Progenitor cell of endocrine pancreas (in vitro differentiated cells): ENCODE measurements at regions not wholly inside any gene's neighbourhood (a gene's known extent, or its start where the extent isn't known, plus 50 kb on each side); places are given as distances from the start of the nearest gene placed in this dataset.

Experiments
- DNase-seq: peaks from one replicate; pipeline ENCODE4 v3.0.0; 2021; ENCODE audit warnings: low spot score; ENCODE audit not compliant: unreplicated experiment
- H3K27ac Mint-ChIP-seq: 2 replicates; pipeline ENCODE4 v1.8.0; 2021; ENCODE audit warnings: mild to moderate bottlenecking, moderate library complexity, mixed read lengths
- H3K27me3 Mint-ChIP-seq: 2 replicates; pipeline ENCODE4 v1.8.0; 2021; ENCODE audit warnings: mixed read lengths
- H3K36me3 Mint-ChIP-seq: 2 replicates; pipeline ENCODE4 v1.8.0; 2022; ENCODE audit warnings: mixed read lengths; ENCODE audit not compliant: insufficient read depth
- H3K4me1 Mint-ChIP-seq: 2 replicates; pipeline ENCODE4 v1.8.0; 2021; ENCODE audit warnings: low read depth, mixed read lengths
- H3K4me3 Mint-ChIP-seq: 2 replicates; pipeline ENCODE4 v1.8.0; 2021; ENCODE audit warnings: low read depth, mild to moderate bottlenecking, moderate library complexity, mixed read lengths
- H3K9me3 Mint-ChIP-seq: 2 replicates; pipeline ENCODE4 v1.8.0; 2021; ENCODE audit warnings: low read depth, mixed read lengths
- TF ChIP-seq, protein P1 (sequence below): fragments of 200-600 bp; sonication (generic); IDR thresholded peaks from one replicate; pipeline ENCODE4 v1.5.0; 2021; ENCODE audit warnings: antibody characterized with exemption, mild to moderate bottlenecking; ENCODE audit not compliant: unreplicated experiment

DNA sequence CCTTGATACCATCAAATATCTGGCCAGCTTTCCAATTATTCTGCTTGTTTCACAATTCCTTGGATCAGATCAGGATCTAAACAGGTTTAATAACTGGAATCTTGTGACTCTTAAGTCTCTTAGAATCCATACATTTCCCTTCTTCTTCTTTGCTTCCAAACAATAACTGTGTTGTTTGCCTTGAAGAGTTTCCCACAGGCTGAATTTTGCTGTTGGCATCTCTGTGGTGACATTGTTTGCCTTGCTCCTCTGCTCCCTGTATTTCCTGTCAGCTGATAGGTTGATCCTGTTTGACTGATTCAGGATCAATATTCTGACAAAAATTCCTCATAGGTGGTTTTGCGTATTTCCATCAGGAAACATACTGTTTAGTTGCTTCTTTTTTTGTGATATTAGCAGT lies 248.4 kb upstream of the LMCD1 start:
- H3K27me3 Mint-ChIP-seq: no peaks in the 10 kb centered on the region
- H3K9me3 Mint-ChIP-seq: no peaks in the 10 kb centered on the region
- H3K4me3 Mint-ChIP-seq: no peak overlapping the region
- TF ChIP-seq, protein P1, sequence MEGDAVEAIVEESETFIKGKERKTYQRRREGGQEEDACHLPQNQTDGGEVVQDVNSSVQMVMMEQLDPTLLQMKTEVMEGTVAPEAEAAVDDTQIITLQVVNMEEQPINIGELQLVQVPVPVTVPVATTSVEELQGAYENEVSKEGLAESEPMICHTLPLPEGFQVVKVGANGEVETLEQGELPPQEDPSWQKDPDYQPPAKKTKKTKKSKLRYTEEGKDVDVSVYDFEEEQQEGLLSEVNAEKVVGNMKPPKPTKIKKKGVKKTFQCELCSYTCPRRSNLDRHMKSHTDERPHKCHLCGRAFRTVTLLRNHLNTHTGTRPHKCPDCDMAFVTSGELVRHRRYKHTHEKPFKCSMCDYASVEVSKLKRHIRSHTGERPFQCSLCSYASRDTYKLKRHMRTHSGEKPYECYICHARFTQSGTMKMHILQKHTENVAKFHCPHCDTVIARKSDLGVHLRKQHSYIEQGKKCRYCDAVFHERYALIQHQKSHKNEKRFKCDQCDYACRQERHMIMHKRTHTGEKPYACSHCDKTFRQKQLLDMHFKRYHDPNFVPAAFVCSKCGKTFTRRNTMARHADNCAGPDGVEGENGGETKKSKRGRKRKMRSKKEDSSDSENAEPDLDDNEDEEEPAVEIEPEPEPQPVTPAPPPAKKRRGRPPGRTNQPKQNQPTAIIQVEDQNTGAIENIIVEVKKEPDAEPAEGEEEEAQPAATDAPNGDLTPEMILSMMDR: no peak
- peaks cover 19% of the 10 kb centered on the region for H3K4me1 Mint-ChIP-seq
- DNase-seq: no peak
- H3K27ac Mint-ChIP-seq: no peak overlapping the region
- H3K36me3 Mint-ChIP-seq: no peaks in the 10 kb centered on the region

DNA sequence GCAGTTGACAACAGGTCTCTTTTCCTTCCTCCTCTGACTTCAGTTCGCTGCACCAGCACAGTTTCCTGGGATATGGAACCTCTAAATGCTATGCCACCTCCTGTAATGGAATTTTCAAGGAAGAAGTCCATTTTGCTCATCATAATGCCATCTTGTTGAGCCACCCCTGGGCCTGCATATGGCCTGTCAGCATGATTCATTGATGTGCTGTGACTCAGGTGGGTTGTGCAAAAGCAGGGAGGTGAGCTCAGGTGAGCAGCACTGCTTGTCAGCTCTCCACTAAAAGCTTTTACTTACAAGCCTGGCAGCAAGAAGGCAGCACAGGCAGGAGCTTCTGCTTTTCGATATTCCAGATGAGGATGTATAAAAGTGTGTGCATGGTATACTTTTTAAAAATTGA lies 247.1 kb upstream of the LMCD1 start:
- Mint-ChIP-seq H3K36me3 (no peaks in the 10 kb centered on the region), H3K27me3 (no peaks in the 10 kb centered on the region), H3K27ac (no peak overlapping the region), H3K4me1 (peaks cover 19% of the 10 kb centered on the region), H3K9me3 (no peaks in the 10 kb centered on the region), H3K4me3 (no peak overlapping the region)
- no peak for DNase-seq
- TF ChIP-seq, protein P1: no peak

- no peak overlapping the region for H3K27ac Mint-ChIP-seq
- H3K4me1 Mint-ChIP-seq: peaks cover 19% of the 10 kb centered on the region
- no peak for DNase-seq
- H3K4me3 Mint-ChIP-seq: no peak overlapping the region
- H3K36me3 Mint-ChIP-seq: no peaks in the 10 kb centered on the region
- no peaks in the 10 kb centered on the region for H3K9me3 Mint-ChIP-seq
- no peaks in the 10 kb centered on the region for H3K27me3 Mint-ChIP-seq
- TF ChIP-seq, protein P1: no peak
Observed at GRCh38 chr3:8255725-8256124, 245.9 kb upstream of the LMCD1 start.

- no peaks in the 10 kb centered on the region for H3K36me3 Mint-ChIP-seq
- peaks cover 1% of the 10 kb centered on the region for H3K9me3 Mint-ChIP-seq
- TF ChIP-seq, protein P1: no peak
- H3K4me1 Mint-ChIP-seq: peaks cover 19% of the 10 kb centered on the region
- no peaks in the 10 kb centered on the region for H3K27me3 Mint-ChIP-seq
- no peak for DNase-seq
- no peak overlapping the region for H3K27ac Mint-ChIP-seq
- H3K4me3 Mint-ChIP-seq: no peak overlapping the region
Observed at GRCh38 chr3:8256441-8257071, 245.1 kb upstream of the LMCD1 start.

- Mint-ChIP-seq H3K27me3 (no peaks in the 10 kb centered on the region), H3K27ac (no peak overlapping the region), H3K9me3 (peaks cover 3% of the 10 kb centered on the region), H3K36me3 (no peaks in the 10 kb centered on the region), H3K4me3 (no peak overlapping the region), H3K4me1 (peaks cover 2% of the 10 kb centered on the region)
- no peak for DNase-seq
- TF ChIP-seq, protein P1: no peak
Observed at GRCh38 chr3:8261018-8261417, 240.6 kb upstream of the LMCD1 start.
